ENCODE measurements at regions not wholly inside any gene's neighbourhood (a gene's known extent, or its start where the extent isn't known, plus 50 kb on each side); places are given as distances from the start of the nearest gene placed in this dataset.

- Histone ChIP-seq H3K27ac (ENCODE audit: low read depth, low read length) (no peak overlapping the region), H3K4me2 (ENCODE audit: insufficient read depth in 1 of 2, low read depth in 2 of 2, low read length in 2 of 2) (no peak overlapping the region), H2AK5ac (ENCODE audit: low read depth, low read length) (no peak overlapping the region), H2BK5ac (ENCODE audit: low read depth, low read length) (no peak overlapping the region), H2BK15ac (ENCODE audit: low read length) (no peak overlapping the region), H3K23me2 (ENCODE audit: low read depth, low read length) (no peaks in the 10 kb centered on the region), H3K36me3 (ENCODE audit: control insufficient read depth in 2 of 4, insufficient read depth in 4 of 4, low read length in 3 of 4) (no peaks in the 10 kb centered on the region), H3K27me3 (replicated peaks in 1 of 4; ENCODE audit: control insufficient read depth in 3 of 4, extremely low read depth in 1 of 4, insufficient read depth in 3 of 4, low read length in 3 of 4) (no peaks in the 10 kb centered on the region), H4K5ac (ENCODE audit: insufficient read length, low read depth, low read length) (no peak overlapping the region), H3K14ac (ENCODE audit: insufficient read length) (no peak overlapping the region), H3K79me1 (ENCODE audit: low read depth, low read length) (no peaks in the 10 kb centered on the region), H3K56ac (replicated peaks; ENCODE audit: insufficient read length, low read depth, low read length) (no peak overlapping the region), H2BK20ac (ENCODE audit: low read length) (no peak overlapping the region), H2BK12ac (ENCODE audit: low read depth, low read length) (no peak overlapping the region), H3K9ac (replicated peaks in 1 of 4; ENCODE audit: extremely low read depth in 1 of 4, low read depth in 3 of 4, low read length in 3 of 4) (no peak overlapping the region), H2AFZ (ENCODE audit: low read length) (no peak overlapping the region), H2BK120ac (replicated peaks; ENCODE audit: low read depth, low read length) (no peak overlapping the region), H4K8ac (ENCODE audit: extremely low read depth, insufficient read depth, low read length) (no peak overlapping the region), H3K79me2 (ENCODE audit: control insufficient read depth in 1 of 2, insufficient read depth in 2 of 2, low read length in 2 of 2) (no peaks in the 10 kb centered on the region), H3K4me1 (replicated peaks in 1 of 4; ENCODE audit: control insufficient read depth in 3 of 4, insufficient read depth in 4 of 4, low read length in 3 of 4) (peaks cover 0 to 3% (median 0%) of the 10 kb centered on the region in 4 experiments; a peak in 1 of 7 replicates), H4K20me1 (replicated peaks in 1 of 2; ENCODE audit: control insufficient read depth in 1 of 2, insufficient read depth in 2 of 2, low read length in 2 of 2) (no peaks in the 10 kb centered on the region), H3K4me3 (ENCODE audit: extremely low read depth in 1 of 4, insufficient read depth in 2 of 4, low read depth in 3 of 4, low read length in 4 of 4) (no peak overlapping the region), H3K4ac (replicated peaks; ENCODE audit: insufficient read length, low read depth, low read length) (no peak overlapping the region), H3K23ac (ENCODE audit: insufficient read length) (no peak overlapping the region), H3K18ac (ENCODE audit: extremely low read depth, low read length) (no peak overlapping the region), H3K9me3 (ENCODE audit: insufficient read depth in 2 of 2, low read depth in 1 of 2, low read length in 1 of 2) (no peaks in the 10 kb centered on the region), H4K91ac (replicated peaks; ENCODE audit: insufficient read length, low read length) (no peak overlapping the region)
- ChIA-PET POLR2A (ENCODE audit: partially characterized antibody) (no interaction called here), CTCF (ENCODE audit: partially characterized antibody) (interaction anchor here (0.7 to 1.4 kb wide), 2 partner anchors 16 to 20 kb away, joined by 3 read pairs; no protein-coding TSS in a partner anchor)
- FAIRE-seq (no peak), DNase-seq (ENCODE audit: low read depth in 1 of 2, low spot score in 2 of 2) (no peak)
- 90% methylated on average over 2 of the region's 2 CpGs; no CpG with 5 or more reads in 1 of the 2 experiments for WGBS, 2 experiments (ENCODE audit: extremely low coverage in 1 of 2, insufficient coverage in 1 of 2, insufficient read length in 1 of 2, insufficient replicate concordance in 2 of 2, low coverage in 1 of 2, low lambda C conversion rate in 2 of 2, missing lambda C conversion rate in 1 of 2)
- TF ChIP-seq TBP (IDR thresholded peaks at IDR 0.05; ENCODE audit: low read depth, low read length) (no peak), USF2 (IDR thresholded peaks at IDR 0.05; ENCODE audit: low read length) (no peak), ASH2L (IDR thresholded peaks at IDR 0.05; ENCODE audit: low read length) (no peak), EGR1 (IDR thresholded peaks at IDR 0.05; ENCODE audit: borderline replicate concordance, low read depth, low read length) (no peak), POLR2A (IDR thresholded peaks at IDR 0.05; ENCODE audit: control extremely low read depth in 1 of 2, low read depth in 2 of 2, low read length in 2 of 2) (no peak), TCF12 (IDR thresholded peaks at IDR 0.05; ENCODE audit: low read depth, low read length) (no peak), KDM5A (IDR thresholded peaks at IDR 0.05; ENCODE audit: low read length) (no peak), RFX5 (IDR thresholded peaks at IDR 0.05; ENCODE audit: borderline replicate concordance, low read depth, low read length) (no peak), HDAC2 (IDR thresholded peaks at IDR 0.05; ENCODE audit: borderline replicate concordance in 1 of 2, low read depth in 2 of 2, low read length in 2 of 2) (no peak), KDM1A (IDR thresholded peaks at IDR 0.05; ENCODE audit: borderline replicate concordance, low read length) (no peak), SIRT6 (IDR thresholded peaks at IDR 0.05; ENCODE audit: low read length) (no peak), POU5F1 (IDR thresholded peaks at IDR 0.05; ENCODE audit: low read depth, low read length) (no peak), RNF2 (IDR thresholded peaks at IDR 0.05; ENCODE audit: borderline replicate concordance, low read depth, low read length, missing control alignments, poor library complexity, severe bottlenecking) (no peak), CREB1 (IDR thresholded peaks at IDR 0.05) (no peak), CBX8 (IDR thresholded peaks at IDR 0.05; ENCODE audit: borderline replicate concordance, low read depth, low read length) (no peak)
Measured at GRCh38 chr7:54116956-54117355, 425.2 kb upstream of the VSTM2A start.

All from H1 (cell line).